IMR-90 (cell line): ENCODE measurements at regions not wholly inside any gene's neighbourhood (a gene's known extent, or its start where the extent isn't known, plus 50 kb on each side); places are given as distances from the start of the nearest gene placed in this dataset.

Source experiments
- ATAC-seq: fragments of 200-7000 bp; cut with Tn5 transposase; 2 replicates; pipeline ENCODE4 v1.9.1; 2020; ENCODE audit warnings: low read depth, mild to moderate bottlenecking, moderate library complexity
- BruUV-seq: library from RNA; stranded (reverse); fragments of 400-500 nt; replicated peaks from 2 replicates; lab custom pipeline; 2021; lab: Mats Ljungman, UMichigan
- CTCF ChIA-PET: fragments of 300-600 bp; formaldehyde crosslinking; extraction: SDS; loops from one replicate; lab custom pipeline; 2021; ENCODE audit warnings: antibody characterized with exemption; lab: Yijun Ruan, JAX
- POLR2A ChIA-PET: fragments of 300-600 bp; sonication (Branson Sonifier 250); formaldehyde crosslinking; loops from one replicate; lab custom pipeline; 2022; ENCODE audit warnings: antibody characterized with exemption; ENCODE audit not compliant: unreplicated experiment; lab: Charles Lee
- DNase-seq: peaks from one replicate; pipeline ENCODE4 v3.0.0; 2013
- H2AFZ ChIP-seq: replicated peaks from 2 replicates; pipeline ENCODE3; 2013; ENCODE audit warnings: low read length, mild to moderate bottlenecking; ENCODE audit not compliant: poor library complexity
- H2AK5ac ChIP-seq: 2 replicates; pipeline ENCODE4 v1.6.1; 2013; ENCODE audit warnings: low read depth, low read length, inconsistent platforms
- H2AK9ac ChIP-seq: replicated peaks from 2 replicates; pipeline ENCODE3; 2013; ENCODE audit warnings: mild to moderate bottlenecking, low read depth, low read length, moderate library complexity; ENCODE audit not compliant: poor library complexity
- H2BK120ac ChIP-seq: 2 replicates; pipeline ENCODE4 v1.6.1; 2013; ENCODE audit warnings: low read depth, low read length, inconsistent platforms
- H2BK15ac ChIP-seq: 3 replicates; pipeline ENCODE4 v1.6.1; 2013; ENCODE audit warnings: low read depth, low read length, inconsistent platforms
- H2BK20ac ChIP-seq: 2 replicates; pipeline ENCODE4 v1.6.1; 2013; ENCODE audit warnings: low read depth, mild to moderate bottlenecking, inconsistent platforms, low read length, moderate library complexity
- H2BK5ac ChIP-seq: 2 replicates; pipeline ENCODE4 v1.6.1; 2013; ENCODE audit warnings: mild to moderate bottlenecking, low read depth, low read length, inconsistent platforms; ENCODE audit not compliant: poor library complexity, severe bottlenecking
- H3K14ac ChIP-seq: replicated peaks from 2 replicates; pipeline ENCODE4 v1.6.1; 2013; ENCODE audit warnings: low read depth, low read length, inconsistent platforms
- H3K18ac ChIP-seq: 2 replicates; pipeline ENCODE4 v1.6.1; 2013; ENCODE audit warnings: low read depth, low read length, control low read depth
- H3K23ac ChIP-seq: 2 replicates; pipeline ENCODE4 v1.6.1; 2013; ENCODE audit warnings: low read depth, low read length, inconsistent platforms
- H3K27ac ChIP-seq: 2 replicates; pipeline ENCODE4 v1.5.1; 2013; ENCODE audit warnings: mild to moderate bottlenecking, control low read depth, low read length; ENCODE audit not compliant: insufficient read depth
- H3K27me3 ChIP-seq: 2 replicates; pipeline ENCODE4 v1.6.1; 2013; ENCODE audit warnings: low read length; ENCODE audit not compliant: control insufficient read depth, insufficient read depth
- H3K36me3 ChIP-seq: 2 replicates; pipeline ENCODE4 v1.6.1; 2013; ENCODE audit warnings: low read length, mixed read lengths; ENCODE audit not compliant: control insufficient read depth, insufficient read depth
- H3K4ac ChIP-seq: 2 replicates; pipeline ENCODE4 v1.6.1; 2013; ENCODE audit warnings: low read depth, low read length, inconsistent platforms
- H3K4me1 ChIP-seq: 2 replicates; pipeline ENCODE4 v1.6.1; 2013; ENCODE audit warnings: low read length, mixed read lengths; ENCODE audit not compliant: control insufficient read depth, insufficient read depth
- H3K4me2 ChIP-seq: 2 replicates; pipeline ENCODE4 v1.6.1; 2013; ENCODE audit warnings: low read depth, mild to moderate bottlenecking, control low read depth, low read length, moderate library complexity
- H3K4me3 ChIP-seq: 2 replicates; pipeline ENCODE4 v1.5.1; 2013; ENCODE audit warnings: low read depth, mild to moderate bottlenecking, control low read depth, low read length, moderate library complexity; ENCODE audit not compliant: insufficient read depth
- H3K56ac ChIP-seq: 2 replicates; pipeline ENCODE4 v1.6.1; 2013; ENCODE audit warnings: low read length, inconsistent platforms; ENCODE audit not compliant: insufficient read depth; ENCODE audit errors: extremely low read depth
- H3K79me1 ChIP-seq, 2 experiments: 2 replicates each; pipeline ENCODE4 v1.6.1; 2013; ENCODE audit warnings: low read length in 2 of 2, inconsistent platforms in 1 of 2, low read depth in 1 of 2
- H3K9ac ChIP-seq: 2 replicates; pipeline ENCODE4 v1.6.1; 2013; ENCODE audit warnings: low read depth, low read length, control low read depth
- H3K9me1 ChIP-seq: 2 replicates; pipeline ENCODE4 v1.6.1; 2013; ENCODE audit warnings: low read length, inconsistent platforms; ENCODE audit not compliant: insufficient read depth
- H3K9me3 ChIP-seq: 2 replicates; pipeline ENCODE4 v1.6.1; 2013; ENCODE audit warnings: low read length; ENCODE audit not compliant: control insufficient read depth, insufficient read depth
- H4K20me1 ChIP-seq: 2 replicates; pipeline ENCODE4 v1.6.1; 2013; ENCODE audit warnings: low read length, inconsistent platforms; ENCODE audit not compliant: insufficient read depth
- H4K5ac ChIP-seq: 2 replicates; pipeline ENCODE4 v1.6.1; 2013; ENCODE audit warnings: mild to moderate bottlenecking, low read depth, low read length, control low read depth
- H4K8ac ChIP-seq, 2 experiments: 2 replicates each; pipeline ENCODE4 v1.6.1; 2013; ENCODE audit warnings: low read depth in 2 of 2, low read length in 2 of 2, control low read depth in 1 of 2, inconsistent platforms in 1 of 2
- H4K91ac ChIP-seq: 2 replicates; pipeline ENCODE4 v1.6.1; 2013; ENCODE audit warnings: low read depth, low read length, inconsistent platforms; ENCODE audit not compliant: insufficient read depth
- BHLHE40 ChIP-seq: fragments of 150-350 bp; IDR thresholded peaks from 2 replicates; pipeline ENCODE4 v1.6.1; 2016; ENCODE audit warnings: mild to moderate bottlenecking, low read depth, low read length
- CEBPB ChIP-seq: IDR thresholded peaks from 2 replicates; pipeline ENCODE4 v1.6.1; 2012; ENCODE audit warnings: low read depth, low read length, improper control_type of control experiment
- FOS ChIP-seq: fragments of 150-350 bp; IDR thresholded peaks from 2 replicates; pipeline ENCODE4 v1.6.1; 2016; ENCODE audit warnings: low read depth, low read length
- MAFK ChIP-seq: IDR thresholded peaks from 2 replicates; pipeline ENCODE4 v1.6.1; 2012; ENCODE audit warnings: low read depth, low read length, improper control_type of control experiment
- MAZ ChIP-seq: IDR thresholded peaks from 2 replicates; pipeline ENCODE4 v1.6.1; 2012; ENCODE audit warnings: low read depth, mild to moderate bottlenecking, low read length, improper control_type of control experiment, moderate library complexity, borderline replicate concordance
- MXI1 ChIP-seq: IDR thresholded peaks from 2 replicates; pipeline ENCODE4 v1.6.1; 2012; ENCODE audit warnings: low read depth, mild to moderate bottlenecking, low read length, moderate library complexity, borderline replicate concordance
- NFE2L2 ChIP-seq: fragments of 150-350 bp; IDR thresholded peaks from 2 replicates; pipeline ENCODE4 v1.6.1; 2016; ENCODE audit warnings: low read depth, mild to moderate bottlenecking, low read length
- POLR2A ChIP-seq: IDR thresholded peaks from 2 replicates; pipeline ENCODE4 v1.6.1; 2012; ENCODE audit warnings: mild to moderate bottlenecking, low read depth, low read length
- RAD21 ChIP-seq: IDR thresholded peaks from 2 replicates; pipeline ENCODE4 v1.6.1; 2012; ENCODE audit warnings: low read length, improper control_type of control experiment
- RCOR1 ChIP-seq: IDR thresholded peaks from 2 replicates; pipeline ENCODE4 v1.6.1; 2012; ENCODE audit warnings: mild to moderate bottlenecking, low read length, improper control_type of control experiment; ENCODE audit not compliant: insufficient replicate concordance
- WGBS, 2 experiments: methylation state at CpG; one replicate each; pipeline versions ENCODE4 v1.1.5 to v1.1.7; 2013; ENCODE audit warnings: missing lambda C conversion rate in 2 of 2; ENCODE audit not compliant: insufficient read length in 1 of 2; ENCODE audit errors: extremely low coverage in 2 of 2; 5-methylcytosine and 5-hydroxymethylcytosine counted together
- dilution Hi-C: fragments of 300-500 bp; cut with HindIII; formaldehyde crosslinking; loops from one replicate; pipeline ENCODE4 v1.14.3; 2018; ENCODE audit warnings: low sequenced_read_pairs; ENCODE audit not compliant: unreplicated experiment
- in situ Hi-C: fragments of 300-500 bp; cut with MboI; formaldehyde crosslinking; loops from 3 replicates; pipeline ENCODE4 v1.14.3; 2019; ENCODE audit warnings: low sequenced_read_pairs, inconsistent platforms, mixed read lengths
- intact Hi-C: fragments of 100-400 bp; cut with micrococcal nuclease; formaldehyde crosslinking; loops from 2 replicates; pipeline ENCODE4 v1.10.0; 2022
- TF ChIP-seq, protein P1 (sequence below): fragments of 150-350 bp; IDR thresholded peaks from 2 replicates; pipeline ENCODE4 v1.6.1; 2017; ENCODE audit warnings: mild to moderate bottlenecking, antibody characterized with exemption, low read length, low read depth
- TF ChIP-seq, protein P2 (sequence below): conservative IDR thresholded peaks from 2 replicates; pipeline ENCODE4 v1.5.1; 2012; ENCODE audit warnings: mild to moderate bottlenecking, low read depth, low read length, improper control_type of control experiment

DNA sequence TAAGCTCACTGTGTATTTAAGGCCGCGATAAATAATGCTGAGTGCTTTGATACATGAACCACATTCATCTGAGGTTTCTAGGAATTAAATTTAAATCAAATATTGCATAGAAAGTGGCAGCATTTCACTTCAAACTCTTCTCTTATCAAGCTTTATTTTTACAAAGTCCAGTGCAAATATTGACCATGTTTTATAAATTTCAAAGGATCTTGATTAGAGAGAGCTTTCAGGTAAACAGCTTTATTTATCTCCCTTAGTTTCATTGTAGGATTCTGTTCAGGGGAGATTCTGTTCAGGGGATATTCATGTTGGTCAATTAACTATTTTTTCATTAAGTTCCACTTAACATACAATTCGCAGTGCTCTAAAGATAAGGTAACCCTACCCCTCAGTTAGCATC lies 249.7 kb upstream of the IRS2 start:
- ChIA-PET POLR2A (no interaction called here), CTCF (no interaction called here)
- Histone ChIP-seq H3K18ac (no peak overlapping the region), H3K27me3 (no peaks in the 10 kb centered on the region), H3K4me1 (no peaks in the 10 kb centered on the region), H3K9me1 (no peaks in the 10 kb centered on the region), H3K4me2 (no peak overlapping the region), H2AFZ (no peak overlapping the region), H3K79me1 (no peaks in the 10 kb centered on the region), H3K27ac (no peak overlapping the region), H4K20me1 (no peaks in the 10 kb centered on the region), H3K14ac (no peak overlapping the region), H2BK120ac (no peak overlapping the region), H2AK9ac (no peak overlapping the region), H3K56ac (no peak overlapping the region), H3K36me3 (no peaks in the 10 kb centered on the region), H4K8ac (no peak overlapping the region), H2BK20ac (no peak overlapping the region), H2BK15ac (no peak overlapping the region), H3K9me3 (no peaks in the 10 kb centered on the region), H3K9ac (no peak overlapping the region), H4K91ac (no peak overlapping the region), H3K4me3 (no peak overlapping the region), H2AK5ac (no peak overlapping the region), H4K5ac (no peak overlapping the region), H2BK5ac (no peak overlapping the region), H3K4ac (no peak overlapping the region), H3K23ac (no peak overlapping the region)
- BruUV-seq = no TSS peak
- WGBS, 2 experiments = no CpG with 5 or more reads among the region's 3 CpGs
- intact Hi-C loops (no loop called here), dilution Hi-C loops (no loop called here), in situ Hi-C loops (no loop called here)
- DNase-seq (no peak), ATAC-seq (no peak)
- TF ChIP-seq, protein P1, sequence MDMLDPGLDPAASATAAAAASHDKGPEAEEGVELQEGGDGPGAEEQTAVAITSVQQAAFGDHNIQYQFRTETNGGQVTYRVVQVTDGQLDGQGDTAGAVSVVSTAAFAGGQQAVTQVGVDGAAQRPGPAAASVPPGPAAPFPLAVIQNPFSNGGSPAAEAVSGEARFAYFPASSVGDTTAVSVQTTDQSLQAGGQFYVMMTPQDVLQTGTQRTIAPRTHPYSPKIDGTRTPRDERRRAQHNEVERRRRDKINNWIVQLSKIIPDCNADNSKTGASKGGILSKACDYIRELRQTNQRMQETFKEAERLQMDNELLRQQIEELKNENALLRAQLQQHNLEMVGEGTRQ = no peak
- TF ChIP-seq, protein P2, sequence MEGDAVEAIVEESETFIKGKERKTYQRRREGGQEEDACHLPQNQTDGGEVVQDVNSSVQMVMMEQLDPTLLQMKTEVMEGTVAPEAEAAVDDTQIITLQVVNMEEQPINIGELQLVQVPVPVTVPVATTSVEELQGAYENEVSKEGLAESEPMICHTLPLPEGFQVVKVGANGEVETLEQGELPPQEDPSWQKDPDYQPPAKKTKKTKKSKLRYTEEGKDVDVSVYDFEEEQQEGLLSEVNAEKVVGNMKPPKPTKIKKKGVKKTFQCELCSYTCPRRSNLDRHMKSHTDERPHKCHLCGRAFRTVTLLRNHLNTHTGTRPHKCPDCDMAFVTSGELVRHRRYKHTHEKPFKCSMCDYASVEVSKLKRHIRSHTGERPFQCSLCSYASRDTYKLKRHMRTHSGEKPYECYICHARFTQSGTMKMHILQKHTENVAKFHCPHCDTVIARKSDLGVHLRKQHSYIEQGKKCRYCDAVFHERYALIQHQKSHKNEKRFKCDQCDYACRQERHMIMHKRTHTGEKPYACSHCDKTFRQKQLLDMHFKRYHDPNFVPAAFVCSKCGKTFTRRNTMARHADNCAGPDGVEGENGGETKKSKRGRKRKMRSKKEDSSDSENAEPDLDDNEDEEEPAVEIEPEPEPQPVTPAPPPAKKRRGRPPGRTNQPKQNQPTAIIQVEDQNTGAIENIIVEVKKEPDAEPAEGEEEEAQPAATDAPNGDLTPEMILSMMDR = no peak
- TF ChIP-seq CEBPB (no peak), FOS (no peak), MAZ (no peak), MXI1 (no peak), RCOR1 (no peak), NFE2L2 (no peak), RAD21 (no peak), BHLHE40 (no peak), POLR2A (no peak), MAFK (no peak)
